Esophagus squamous epithelium (tissue), 5 donors: ENCODE measurements at regions not wholly inside any gene's neighbourhood (a gene's known extent, or its start where the extent isn't known, plus 50 kb on each side); places are given as distances from the start of the nearest gene placed in this dataset.

Experiments
- DNase-seq: peaks from one replicate; lab custom pipeline; 2025; lab: John Stamatoyannopoulos, UW
- H3K27ac ChIP-seq, 4 donors: fragments of 200-600 bp; sonication (generic); one replicate each; pipeline ENCODE4 v1.5.1; 2016 to 2019; ENCODE audit warnings: mild to moderate bottlenecking in 1 of 4
- H3K27me3 ChIP-seq, 4 donors: fragments of 200-600 bp; sonication (generic); 1 replicate in 3 of 4; 2 replicates in 1 of 4; pipeline versions ENCODE4 v1.5.1 to v1.6.0; 2017 to 2021; ENCODE audit warnings: antibody characterized with exemption in 1 of 4
- H3K36me3 ChIP-seq, 3 donors: fragments of 200-600 bp; sonication (generic); one replicate each; pipeline ENCODE4 v1.5.1; 2016 to 2019
- H3K4me1 ChIP-seq, 3 donors: fragments of 200-600 bp; sonication (generic); one replicate each; pipeline ENCODE4 v1.5.1; 2017 to 2019
- H3K4me3 ChIP-seq, 4 donors: fragments of 200-600 bp; sonication (generic); 1 replicate in 3 of 4; 2 replicates in 1 of 4; pipeline ENCODE4 v1.5.1; 2016 to 2019; ENCODE audit warnings: mild to moderate bottlenecking in 2 of 4, moderate library complexity in 1 of 4
- H3K9me3 ChIP-seq, 3 donors: fragments of 200-600 bp; sonication (generic); one replicate each; pipeline ENCODE4 v1.5.1; 2016 to 2019
- POLR2A ChIP-seq, 4 donors: fragments of 450-650 bp; IDR thresholded peaks; one replicate each; pipeline ENCODE4 v1.6.1; 2017; ENCODE audit warnings: antibody characterized with exemption in 4 of 4, mild to moderate bottlenecking in 4 of 4, moderate library complexity in 3 of 4
- WGBS, 2 donors: methylation state at CpG; one replicate each; pipeline ENCODE4 v1.1.5; 2018; 5-methylcytosine and 5-hydroxymethylcytosine counted together
- intact Hi-C: fragments of 100-400 bp; cut with DNase I; formaldehyde crosslinking; loops from one replicate; pipeline ENCODE4 v1.15.0; 2022
- TF ChIP-seq, protein P1 (sequence below), 6 experiments: fragments of 450-650 bp in 4 of 6; fragments of 200-600 bp in 2 of 6; sonication (generic) in 2 of 6; IDR thresholded peaks; one replicate each; pipeline ENCODE4 v1.5.1; 2016 to 2019; ENCODE audit warnings: antibody characterized with exemption in 6 of 6, mild to moderate bottlenecking in 4 of 6, moderate library complexity in 4 of 6
- donor health status: DM: yes; HTN: yes; CAD: no.

- H3K4me3 ChIP-seq: no peak overlapping the region
- no peaks in the 10 kb centered on the region for H3K9me3 ChIP-seq
- intact Hi-C loops: no loop called here
- no peak for DNase-seq
- H3K36me3 ChIP-seq: no peaks in the 10 kb centered on the region
- H3K4me1 ChIP-seq: no peaks in the 10 kb centered on the region
- peaks cover 0 to 5% (median 0%) of the 10 kb centered on the region in 4 donors for H3K27me3 ChIP-seq
- no peak for TF ChIP-seq POLR2A (IDR thresholded peaks at IDR 0.05)
- TF ChIP-seq, protein P1, sequence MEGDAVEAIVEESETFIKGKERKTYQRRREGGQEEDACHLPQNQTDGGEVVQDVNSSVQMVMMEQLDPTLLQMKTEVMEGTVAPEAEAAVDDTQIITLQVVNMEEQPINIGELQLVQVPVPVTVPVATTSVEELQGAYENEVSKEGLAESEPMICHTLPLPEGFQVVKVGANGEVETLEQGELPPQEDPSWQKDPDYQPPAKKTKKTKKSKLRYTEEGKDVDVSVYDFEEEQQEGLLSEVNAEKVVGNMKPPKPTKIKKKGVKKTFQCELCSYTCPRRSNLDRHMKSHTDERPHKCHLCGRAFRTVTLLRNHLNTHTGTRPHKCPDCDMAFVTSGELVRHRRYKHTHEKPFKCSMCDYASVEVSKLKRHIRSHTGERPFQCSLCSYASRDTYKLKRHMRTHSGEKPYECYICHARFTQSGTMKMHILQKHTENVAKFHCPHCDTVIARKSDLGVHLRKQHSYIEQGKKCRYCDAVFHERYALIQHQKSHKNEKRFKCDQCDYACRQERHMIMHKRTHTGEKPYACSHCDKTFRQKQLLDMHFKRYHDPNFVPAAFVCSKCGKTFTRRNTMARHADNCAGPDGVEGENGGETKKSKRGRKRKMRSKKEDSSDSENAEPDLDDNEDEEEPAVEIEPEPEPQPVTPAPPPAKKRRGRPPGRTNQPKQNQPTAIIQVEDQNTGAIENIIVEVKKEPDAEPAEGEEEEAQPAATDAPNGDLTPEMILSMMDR (IDR thresholded peaks at IDR 0.05): no peak
- WGBS, 2 donors: 40 to 43% methylated on average over 1 to 2 of the region's 4 CpGs
- no peak overlapping the region for H3K27ac ChIP-seq
Observed at GRCh38 chr21:35643176-35643575, 417.1 kb downstream of the SETD4 start.

DNA sequence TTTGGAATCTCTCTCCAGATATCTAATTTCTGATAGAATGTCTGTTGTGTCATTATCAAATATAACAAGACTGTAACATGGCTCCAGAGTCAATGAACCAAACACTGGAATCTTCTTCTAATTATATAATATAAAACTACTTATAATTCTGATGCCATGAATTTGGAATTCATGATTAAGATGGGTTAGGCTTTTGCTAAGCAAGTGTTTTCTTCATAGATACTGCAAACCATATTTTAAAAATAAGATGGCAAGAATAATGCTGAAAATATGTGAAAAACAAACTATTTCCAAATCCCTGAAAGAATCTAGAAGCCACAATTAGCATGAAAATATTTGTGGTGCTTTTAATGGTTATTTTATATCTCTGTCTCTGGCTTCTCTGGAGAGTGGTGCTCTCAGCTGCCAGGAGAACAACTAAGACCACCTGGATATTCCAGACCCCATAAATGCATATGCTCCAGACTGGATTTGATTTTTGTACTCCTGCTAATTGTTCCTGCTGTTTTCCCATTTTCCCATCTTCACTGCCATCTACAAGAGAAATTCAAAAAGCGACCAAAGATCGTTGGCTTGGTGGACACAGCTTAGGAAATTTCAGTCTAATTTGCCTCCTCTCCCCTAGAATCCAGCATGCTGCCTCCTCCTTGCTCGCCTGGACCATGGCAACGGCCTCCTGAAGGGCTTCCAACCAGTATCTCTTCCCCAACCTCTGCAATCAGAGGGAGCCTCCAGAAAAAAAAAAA lies 418.9 kb downstream of the SETD4 start:
- 74 to 79% methylated on average over 3 to 4 of the region's 4 CpGs for WGBS, 2 donors
- Histone ChIP-seq H3K9me3 (no peaks in the 10 kb centered on the region), H3K27me3 (peaks cover 0 to 5% (median 0%) of the 10 kb centered on the region in 4 donors), H3K27ac (no peak overlapping the region), H3K4me3 (no peak overlapping the region), H3K36me3 (no peaks in the 10 kb centered on the region), H3K4me1 (no peaks in the 10 kb centered on the region)
- intact Hi-C loops: no loop called here
- no peak for TF ChIP-seq POLR2A (IDR thresholded peaks at IDR 0.05)
- TF ChIP-seq, protein P1 (IDR thresholded peaks at IDR 0.05): no peak
- no peak for DNase-seq

DNA sequence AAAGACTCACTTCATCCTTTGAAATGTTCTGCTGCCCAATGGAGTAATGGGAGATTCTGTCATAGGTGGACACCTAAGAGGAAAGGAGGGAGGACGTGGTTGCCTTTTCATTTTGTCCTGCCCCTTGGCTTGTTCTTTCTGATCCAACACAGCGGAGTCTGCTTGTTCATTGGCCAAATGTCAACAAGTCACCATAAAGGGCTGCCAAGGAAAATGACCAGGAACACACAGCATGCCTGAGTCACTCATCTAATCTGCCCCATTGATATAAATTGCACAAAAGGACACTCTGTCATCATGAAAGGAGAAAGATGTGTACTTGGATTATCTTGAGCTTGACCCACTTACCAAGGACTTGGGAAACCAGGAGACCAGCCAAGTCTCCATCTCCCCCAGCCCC lies 422.9 kb downstream of the SETD4 start:
- TF ChIP-seq, protein P1 (IDR thresholded peaks at IDR 0.05): no peak
- no peak for TF ChIP-seq POLR2A (IDR thresholded peaks at IDR 0.05)
- no peaks in the 10 kb centered on the region for H3K9me3 ChIP-seq
- no peak overlapping the region for H3K4me3 ChIP-seq
- WGBS, 2 donors: 43 to 63% methylated on average over 2 of the region's 2 CpGs
- peaks cover 0 to 10% (median 0%) of the 10 kb centered on the region in 3 donors for H3K4me1 ChIP-seq
- H3K36me3 ChIP-seq: no peaks in the 10 kb centered on the region
- H3K27ac ChIP-seq: no peak overlapping the region
- H3K27me3 ChIP-seq: peaks cover 0 to 14% (median 0%) of the 10 kb centered on the region in 4 donors
- DNase-seq: no peak
- intact Hi-C loops: no loop called here

DNA sequence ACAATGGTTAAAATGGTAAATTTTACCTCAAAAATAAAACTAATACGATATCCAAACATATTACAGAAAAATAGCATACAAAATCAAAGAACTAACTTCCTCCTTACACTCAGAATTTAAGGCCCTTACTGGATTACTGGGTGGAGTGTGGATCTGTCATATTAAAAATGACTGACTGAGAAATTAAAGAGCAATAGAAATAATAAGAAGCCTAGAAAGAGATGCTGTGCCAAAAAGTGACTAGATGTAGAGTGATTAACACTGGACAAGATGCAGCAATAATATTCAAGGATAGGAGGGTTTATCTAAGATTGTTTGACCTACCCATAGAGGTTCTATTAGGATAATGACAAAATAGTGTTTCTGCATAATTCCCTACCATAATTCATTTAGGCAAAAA lies 424.3 kb downstream of the SETD4 start:
- no peaks in the 10 kb centered on the region for H3K36me3 ChIP-seq
- intact Hi-C loops: no loop called here
- no peak overlapping the region for H3K27ac ChIP-seq
- H3K4me3 ChIP-seq: no peak overlapping the region
- DNase-seq: no peak
- WGBS, 2 donors: 81 to 95% methylated on average over 1 of the region's 1 CpG
- H3K27me3 ChIP-seq: peaks cover 0 to 9% (median 0%) of the 10 kb centered on the region in 4 donors
- H3K4me1 ChIP-seq: peaks cover 0 to 10% (median 0%) of the 10 kb centered on the region in 3 donors
- no peaks in the 10 kb centered on the region for H3K9me3 ChIP-seq
- TF ChIP-seq, protein P1 (IDR thresholded peaks at IDR 0.05): no peak
- no peak for TF ChIP-seq POLR2A (IDR thresholded peaks at IDR 0.05)

DNA sequence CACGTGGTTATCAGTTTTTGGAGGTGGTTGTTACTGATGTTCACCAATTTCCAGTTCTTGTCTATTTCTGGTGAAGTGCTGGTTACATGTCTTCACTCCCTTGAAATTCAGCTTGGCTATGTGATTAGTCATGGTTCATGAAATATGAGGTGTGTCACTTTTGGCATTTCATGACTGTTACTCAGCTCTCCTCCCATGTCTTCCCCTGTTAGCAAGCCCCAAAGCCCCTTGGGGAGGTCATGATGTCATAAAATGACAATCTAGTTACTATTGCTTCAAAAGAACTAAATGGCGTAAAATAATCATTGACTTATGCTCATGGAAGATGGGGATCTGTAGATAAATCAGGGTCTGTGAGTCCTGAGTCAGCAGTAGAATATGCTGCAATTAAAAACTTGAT lies 425.1 kb downstream of the SETD4 start:
- Histone ChIP-seq H3K9me3 (no peaks in the 10 kb centered on the region), H3K27ac (no peak overlapping the region), H3K4me3 (no peak overlapping the region), H3K4me1 (peaks cover 0 to 10% (median 0%) of the 10 kb centered on the region in 3 donors), H3K27me3 (peaks cover 0 to 9% (median 0%) of the 10 kb centered on the region in 4 donors), H3K36me3 (no peaks in the 10 kb centered on the region)
- no peak for DNase-seq
- 53 to 74% methylated on average over 2 of the region's 2 CpGs for WGBS, 2 donors
- intact Hi-C loops: no loop called here
- no peak for TF ChIP-seq POLR2A (IDR thresholded peaks at IDR 0.05)
- TF ChIP-seq, protein P1 (IDR thresholded peaks at IDR 0.05): no peak
